ENCODE measurements at regions not wholly inside any gene's neighbourhood (a gene's known extent, or its start where the extent isn't known, plus 50 kb on each side); places are given as distances from the start of the nearest gene placed in this dataset.

DNA sequence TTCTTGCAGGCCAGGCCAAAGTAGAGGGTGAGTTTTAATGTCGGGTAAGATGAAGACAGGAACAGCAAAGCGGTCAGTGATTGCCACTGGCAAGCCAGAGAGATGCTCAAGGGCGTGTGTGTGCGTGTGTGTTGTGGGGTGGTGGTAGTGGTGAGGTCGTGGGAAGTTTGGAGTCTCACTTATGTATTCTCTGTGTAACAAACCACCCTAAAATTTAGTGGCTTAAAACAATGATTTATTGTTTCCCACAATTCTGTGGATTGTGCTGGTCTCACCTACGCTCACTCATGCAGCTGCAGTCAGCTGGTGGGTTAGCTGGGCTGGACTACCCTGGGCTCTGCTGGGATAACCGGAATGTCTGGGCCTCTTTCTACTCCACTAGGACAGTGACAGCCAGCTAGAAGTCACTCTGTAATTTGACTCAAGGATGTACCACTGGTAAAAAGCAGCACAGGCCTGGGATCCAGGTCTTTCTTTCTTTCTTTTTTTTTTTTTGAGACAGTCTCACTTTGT lies 50.9 kb upstream of the BHLHE40 start:
- Mint-ChIP-seq H3K4me3 (no peak overlapping the region), H3K4me1 (ENCODE audit: low read depth in 2 of 2) (peaks cover 18 to 22% of the 10 kb centered on the region in 2 donors), H3K27me3 (no peaks in the 10 kb centered on the region), H3K36me3 (no peaks in the 10 kb centered on the region), H3K9me3 (no peaks in the 10 kb centered on the region), H3K27ac (peak overlapping the region; percentile 9 to 72)
- peak; percentile 68 for DNase-seq (ENCODE audit: low spot score)
- peak in 1 of 2 donors; percentile 87 for ATAC-seq

Data from natural killer cell treated with Interleukin-12 subunit alpha and Interleukin-12 subunit beta and Interleukin-15 and Interleukin-18, amount 100 ng/mL, for 72 hours (primary cell).